COLO829 (cell line): ENCODE measurements at regions not wholly inside any gene's neighbourhood (a gene's known extent, or its start where the extent isn't known, plus 50 kb on each side); places are given as distances from the start of the nearest gene placed in this dataset.

Experiments
- DNase-seq: peaks from one replicate; pipeline ENCODE4 v3.0.0; 2012; ENCODE audit warnings: low spot score

DNA sequence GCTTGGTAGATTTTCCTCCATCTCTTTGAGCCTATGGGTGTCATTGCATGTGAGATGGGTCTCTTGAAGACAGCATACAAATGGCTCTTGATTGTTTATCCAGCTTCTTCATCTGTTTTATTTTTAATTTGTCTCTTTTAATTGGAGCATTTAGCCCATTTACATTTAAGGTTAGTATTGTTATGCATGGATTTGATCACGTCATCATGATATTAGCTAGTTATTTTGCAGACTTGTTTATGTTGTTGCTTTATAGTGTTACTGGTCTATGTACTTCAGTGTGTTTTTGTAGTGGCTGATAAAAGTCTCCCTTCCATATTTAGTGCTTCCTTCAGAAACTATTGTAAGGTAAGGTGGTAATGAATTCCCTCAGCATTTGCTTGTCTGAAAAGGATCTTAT is 78.6 kb upstream of the RGMB start:
- DNase-seq, result no peak

- DNase-seq, result no peak
Observed at GRCh38 chr5:98698359-98698758, 75.1 kb upstream of the RGMB start.

- no peak for DNase-seq
Observed at GRCh38 chr5:98700730-98701129, 72.7 kb upstream of the RGMB start.

DNA sequence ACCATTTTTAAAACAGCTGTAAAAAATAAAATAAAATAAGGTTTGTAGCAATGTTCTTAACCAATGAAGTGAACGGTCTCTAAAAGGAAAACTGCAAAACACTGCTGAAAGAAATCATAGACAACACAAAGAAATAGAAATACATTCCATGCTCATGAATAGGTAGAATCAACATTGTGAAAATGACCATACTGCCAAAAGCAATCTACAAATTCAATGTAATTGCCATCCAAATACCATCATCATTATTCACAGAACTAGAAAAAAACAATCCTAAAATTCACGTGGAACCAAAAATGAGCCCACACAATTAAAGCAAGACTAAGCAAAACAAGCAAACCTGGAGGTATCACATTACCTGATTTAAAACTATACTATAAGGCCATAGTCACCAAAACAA is 67.6 kb upstream of the RGMB start:
- no peak for DNase-seq

- DNase-seq, result no peak
Observed at GRCh38 chr5:98709681-98710080, 63.8 kb upstream of the RGMB start.

DNA sequence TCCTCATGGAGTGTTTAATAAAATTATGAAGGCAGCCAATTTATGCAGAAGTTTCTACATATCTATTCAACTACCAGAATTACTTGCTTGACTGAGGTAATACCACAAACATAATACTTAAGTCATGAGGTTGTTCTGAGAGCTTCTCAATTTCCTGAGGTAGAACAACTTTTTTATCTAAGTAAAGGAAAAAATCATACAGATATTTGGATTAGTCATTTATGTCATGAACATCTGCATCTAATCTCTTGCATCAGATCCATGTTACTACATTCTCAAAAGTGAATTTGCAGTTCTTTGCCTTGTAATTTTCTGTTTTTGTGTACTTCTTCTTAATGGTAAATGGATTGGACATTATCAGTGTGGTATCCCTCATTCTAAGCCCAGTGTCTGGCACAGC is 60.4 kb upstream of the RGMB start:
- DNase-seq, result no peak

- no peak for DNase-seq
Observed at GRCh38 chr5:98713856-98714255, 59.6 kb upstream of the RGMB start.

DNA sequence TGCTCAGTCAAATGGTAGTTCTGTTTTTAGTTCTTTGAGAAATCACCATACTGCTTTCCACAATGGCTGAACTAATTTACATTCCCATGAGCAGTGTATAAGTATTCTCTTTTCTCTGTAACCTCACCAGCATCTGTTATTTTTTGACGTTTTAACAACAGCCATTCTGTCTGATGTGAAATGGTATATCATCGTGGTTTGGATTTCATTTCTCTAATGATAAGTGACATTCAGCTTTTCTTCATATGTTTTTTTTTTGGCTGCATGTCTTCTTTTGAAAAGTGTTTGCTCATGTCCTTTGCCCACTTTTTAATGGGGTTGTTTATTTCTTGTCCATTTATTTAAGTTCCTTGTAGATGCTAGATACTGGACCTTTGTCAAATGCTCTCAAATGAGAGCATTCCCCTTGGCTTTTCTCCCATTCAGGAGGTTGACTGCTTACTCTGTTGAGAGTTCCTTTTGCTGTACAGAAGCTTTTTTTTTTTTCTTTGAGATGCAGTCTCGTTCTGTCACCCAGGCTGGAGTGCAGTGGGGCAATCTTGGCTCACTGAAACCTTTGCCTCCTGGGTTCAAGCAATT is 58.7 kb upstream of the RGMB start:
- DNase-seq, result no peak

GRCh38 chr5:98721231-98721928 is 52.1 kb upstream of the RGMB start:
- no peak for DNase-seq

- DNase-seq, result no peak
Observed at GRCh38 chr5:98722188-98722587, 51.3 kb upstream of the RGMB start.

DNA sequence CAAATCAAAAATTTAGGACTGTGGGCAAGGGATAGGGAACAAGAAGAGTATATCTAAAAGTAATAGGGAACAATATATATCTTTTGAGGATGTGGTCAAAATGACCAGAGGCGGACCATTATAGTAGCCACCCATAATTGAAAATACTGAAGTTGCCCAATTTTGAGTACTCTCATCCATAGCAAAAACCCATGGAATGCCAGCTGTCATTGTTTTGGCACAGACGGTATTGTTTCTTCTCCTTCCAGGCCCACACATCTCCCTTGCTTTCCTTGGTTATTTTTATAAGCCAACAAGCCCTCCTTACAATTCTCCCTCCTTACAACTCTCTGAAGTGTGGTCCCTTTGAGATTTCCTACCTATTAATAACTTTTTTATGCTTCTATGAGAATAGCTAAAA is 50.4 kb upstream of the RGMB start:
- no peak for DNase-seq
